ENCODE measurements at regions not wholly inside any gene's neighbourhood (a gene's known extent, or its start where the extent isn't known, plus 50 kb on each side); places are given as distances from the start of the nearest gene placed in this dataset.
A peak's percentile ranks its signal among the peaks of the same experiment; 100 is the strongest.

GRCh38 chr10:61000769-61001730 lies 57.1 kb upstream of the RHOBTB1 start:
- DNase-seq, result peak; percentile 89
- no peak for TF ChIP-seq CTCF (IDR thresholded peaks at IDR 0.05; ENCODE audit: low read depth, low read length)
- Histone ChIP-seq H3K9me3 (ENCODE audit: severe bottlenecking) (no peaks in the 10 kb centered on the region), H3K4me3 (ENCODE audit: low read depth, low read length) (peak overlapping the region; percentile 90), H3K27ac (peak overlapping the region; percentile 70), H3K27me3 (ENCODE audit: insufficient read depth, low read depth, severe bottlenecking) (no peaks in the 10 kb centered on the region), H3K36me3 (no peaks in the 10 kb centered on the region)

DNA sequence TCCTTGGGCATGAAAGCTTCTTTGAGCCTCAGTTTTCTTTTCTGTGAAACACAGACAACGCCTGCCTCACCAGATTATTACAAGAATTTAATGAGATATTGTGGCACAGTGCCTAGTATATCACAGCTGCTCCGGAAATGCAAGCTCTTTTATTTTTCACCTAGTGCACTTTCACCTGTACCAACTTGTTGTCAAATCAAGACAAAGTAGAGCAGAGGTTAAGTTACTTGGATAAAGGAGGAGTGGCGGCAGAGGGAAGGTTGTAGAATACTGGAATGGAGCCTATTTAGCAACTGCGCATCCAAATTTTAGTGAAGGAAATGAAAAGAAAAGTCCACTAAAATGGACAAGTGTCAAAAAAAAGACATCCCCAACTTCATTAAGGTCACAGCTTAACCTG lies 54.9 kb upstream of the RHOBTB1 start:
- H3K9me3 ChIP-seq (ENCODE audit: severe bottlenecking), result no peaks in the 10 kb centered on the region
- H3K4me3 ChIP-seq (ENCODE audit: low read depth, low read length), result no peak overlapping the region
- no peak for DNase-seq
- no peaks in the 10 kb centered on the region for H3K27me3 ChIP-seq (ENCODE audit: insufficient read depth, low read depth, severe bottlenecking)
- TF ChIP-seq CTCF (IDR thresholded peaks at IDR 0.05; ENCODE audit: low read depth, low read length), result no peak
- H3K27ac ChIP-seq, result no peak overlapping the region
- no peaks in the 10 kb centered on the region for H3K36me3 ChIP-seq

DNA sequence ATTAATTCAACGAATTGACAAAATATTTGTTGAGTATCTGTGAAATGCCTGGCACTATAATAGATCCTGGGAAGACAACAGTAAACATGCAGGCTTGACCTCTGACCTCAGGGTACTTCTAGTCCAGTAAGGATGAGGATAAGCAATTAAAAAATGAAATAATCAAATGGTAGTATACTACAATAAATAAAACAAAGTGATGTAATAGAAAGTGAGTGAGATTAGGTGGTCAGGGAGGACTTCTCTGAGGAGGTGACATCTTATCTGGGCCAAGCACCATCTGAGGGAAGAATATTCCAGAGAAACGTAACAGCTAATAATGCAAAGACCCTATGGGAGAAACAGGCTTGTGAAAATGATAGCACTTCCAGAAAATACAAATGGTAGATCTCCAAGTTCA lies 50.1 kb upstream of the RHOBTB1 start:
- Histone ChIP-seq H3K9me3 (ENCODE audit: severe bottlenecking) (no peaks in the 10 kb centered on the region), H3K36me3 (no peaks in the 10 kb centered on the region), H3K27ac (no peak overlapping the region), H3K27me3 (ENCODE audit: insufficient read depth, low read depth, severe bottlenecking) (no peaks in the 10 kb centered on the region), H3K4me3 (ENCODE audit: low read depth, low read length) (no peak overlapping the region)
- no peak for TF ChIP-seq CTCF (IDR thresholded peaks at IDR 0.05; ENCODE audit: low read depth, low read length)
- DNase-seq, result no peak
